ENCODE measurements at regions not wholly inside any gene's neighbourhood (a gene's known extent, or its start where the extent isn't known, plus 50 kb on each side); places are given as distances from the start of the nearest gene placed in this dataset.

DNA sequence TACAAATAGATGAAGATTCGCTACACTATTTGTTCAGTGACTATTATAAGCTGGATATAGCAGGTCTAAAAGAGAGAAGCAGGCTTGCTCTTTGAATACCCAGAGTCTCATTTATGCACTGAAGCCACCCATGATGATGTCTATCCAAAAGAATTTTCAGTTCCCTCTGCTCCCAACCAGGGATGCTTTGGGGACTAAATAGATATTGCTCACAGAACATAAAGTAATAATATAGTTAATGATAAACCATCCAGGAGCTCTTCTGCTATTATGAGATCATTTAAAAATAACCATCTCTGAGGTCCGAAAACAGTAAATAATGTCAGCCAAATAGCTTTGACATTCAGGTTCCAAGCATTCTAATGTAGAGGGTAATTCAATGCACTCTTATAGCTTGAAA, 875.4 kb downstream of the SORCS3 start:
- CTCF ChIA-PET, result no interaction called here
- ATAC-seq (ENCODE audit: low read depth) (no peak), DNase-seq (no peak)
- H3K4me3 ChIP-seq (ENCODE audit: control extremely low read depth in 1 of 5, extremely low read depth in 1 of 5, insufficient read depth in 1 of 5, low read depth in 2 of 5, low read length in 4 of 5), result no peak overlapping the region
- H3K27me3 ChIP-seq (replicated peaks in 1 of 4; ENCODE audit: control extremely low read depth in 1 of 4, control insufficient read depth in 3 of 4, insufficient read depth in 4 of 4, low read length in 3 of 4), result no peaks in the 10 kb centered on the region
- no peaks in the 10 kb centered on the region for H3K4me1 Mint-ChIP-seq
- no peak overlapping the region for H3K4me2 ChIP-seq (replicated peaks; ENCODE audit: low read depth, low read length, poor library complexity, severe bottlenecking)
- H3K4me1 ChIP-seq (ENCODE audit: control insufficient read depth in 2 of 2, insufficient read depth in 2 of 2, low read length in 2 of 2), result no peaks in the 10 kb centered on the region
- H3K9ac ChIP-seq (ENCODE audit: low read length), result no peak overlapping the region
- no peak for TF ChIP-seq EZH2 (IDR thresholded peaks at IDR 0.05; ENCODE audit: borderline replicate concordance, insufficient read depth, low read depth, low read length, poor library complexity, severe bottlenecking)
- TF ChIP-seq, protein P1, sequence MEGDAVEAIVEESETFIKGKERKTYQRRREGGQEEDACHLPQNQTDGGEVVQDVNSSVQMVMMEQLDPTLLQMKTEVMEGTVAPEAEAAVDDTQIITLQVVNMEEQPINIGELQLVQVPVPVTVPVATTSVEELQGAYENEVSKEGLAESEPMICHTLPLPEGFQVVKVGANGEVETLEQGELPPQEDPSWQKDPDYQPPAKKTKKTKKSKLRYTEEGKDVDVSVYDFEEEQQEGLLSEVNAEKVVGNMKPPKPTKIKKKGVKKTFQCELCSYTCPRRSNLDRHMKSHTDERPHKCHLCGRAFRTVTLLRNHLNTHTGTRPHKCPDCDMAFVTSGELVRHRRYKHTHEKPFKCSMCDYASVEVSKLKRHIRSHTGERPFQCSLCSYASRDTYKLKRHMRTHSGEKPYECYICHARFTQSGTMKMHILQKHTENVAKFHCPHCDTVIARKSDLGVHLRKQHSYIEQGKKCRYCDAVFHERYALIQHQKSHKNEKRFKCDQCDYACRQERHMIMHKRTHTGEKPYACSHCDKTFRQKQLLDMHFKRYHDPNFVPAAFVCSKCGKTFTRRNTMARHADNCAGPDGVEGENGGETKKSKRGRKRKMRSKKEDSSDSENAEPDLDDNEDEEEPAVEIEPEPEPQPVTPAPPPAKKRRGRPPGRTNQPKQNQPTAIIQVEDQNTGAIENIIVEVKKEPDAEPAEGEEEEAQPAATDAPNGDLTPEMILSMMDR (IDR thresholded peaks at IDR 0.05), result no peak
- WGBS (ENCODE audit: insufficient coverage), result no CpG with 5 or more reads among the region's 2 CpGs
- H3K36me3 ChIP-seq (replicated peaks in 1 of 2; ENCODE audit: control extremely low read depth in 1 of 2, control insufficient read depth in 1 of 2, extremely low read depth in 1 of 2, insufficient read depth in 2 of 2, low read length in 1 of 2), result no peaks in the 10 kb centered on the region
- no peaks in the 10 kb centered on the region for H4K20me1 ChIP-seq (ENCODE audit: control insufficient read depth, insufficient read depth, low read length, poor library complexity, severe bottlenecking)
- H3K79me2 ChIP-seq (ENCODE audit: control insufficient read depth, insufficient read depth, low read length), result no peaks in the 10 kb centered on the region
- H3K9me3 ChIP-seq (ENCODE audit: control extremely low read depth in 1 of 3, control insufficient read depth in 2 of 3, insufficient read depth in 1 of 3, low read length in 2 of 3), result no peaks in the 10 kb centered on the region
- intact Hi-C loops (cut with micrococcal nuclease), result no loop called here
- POLR2A ChIA-PET, result no interaction called here
- H3K9me3 Mint-ChIP-seq (ENCODE audit: insufficient read depth), result no peaks in the 10 kb centered on the region
- no peak overlapping the region for H3K27ac Mint-ChIP-seq
- H2AFZ ChIP-seq (ENCODE audit: insufficient read depth, low read depth, low read length, poor library complexity, severe bottlenecking), result no peak overlapping the region
- no peak overlapping the region for H3K4me3 Mint-ChIP-seq
- H3K27ac ChIP-seq (ENCODE audit: low read length in 2 of 2), result no peak overlapping the region
- no peaks in the 10 kb centered on the region for H3K27me3 Mint-ChIP-seq

DNA sequence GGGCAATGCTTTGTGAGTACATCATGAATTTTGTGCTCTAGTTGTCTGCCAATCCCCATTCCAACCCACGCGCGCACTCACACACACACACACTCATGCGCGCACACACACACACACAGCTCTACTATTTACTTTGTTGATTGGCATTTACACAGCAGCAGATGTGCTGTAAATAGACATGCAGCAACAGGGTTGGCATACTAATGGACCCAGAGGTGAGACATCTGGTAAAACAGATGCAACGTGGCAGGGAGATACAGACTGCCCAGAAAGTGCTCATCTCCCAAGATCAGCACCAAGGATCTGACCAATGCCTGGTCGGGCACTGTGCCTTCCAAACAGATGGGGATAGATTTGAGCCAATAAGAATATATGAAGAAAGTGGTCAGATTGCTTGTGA, 873.0 kb downstream of the SORCS3 start:
- 89% methylated on average over 1 of the region's 7 CpGs for WGBS (ENCODE audit: insufficient coverage)

More for the DNA sequence above, 873.0 kb downstream of the SORCS3 start:
- no peak overlapping the region for H3K9ac ChIP-seq (ENCODE audit: low read length)
- H3K36me3 ChIP-seq (replicated peaks in 1 of 2; ENCODE audit: control extremely low read depth in 1 of 2, control insufficient read depth in 1 of 2, extremely low read depth in 1 of 2, insufficient read depth in 2 of 2, low read length in 1 of 2), result no peaks in the 10 kb centered on the region
- TF ChIP-seq, protein P1 (IDR thresholded peaks at IDR 0.05), result no peak
- TF ChIP-seq EZH2 (IDR thresholded peaks at IDR 0.05; ENCODE audit: borderline replicate concordance, insufficient read depth, low read depth, low read length, poor library complexity, severe bottlenecking), result no peak
- H3K4me1 Mint-ChIP-seq, result no peaks in the 10 kb centered on the region
- H3K4me1 ChIP-seq (ENCODE audit: control insufficient read depth in 2 of 2, insufficient read depth in 2 of 2, low read length in 2 of 2), result no peaks in the 10 kb centered on the region
- no peak overlapping the region for H3K4me2 ChIP-seq (replicated peaks; ENCODE audit: low read depth, low read length, poor library complexity, severe bottlenecking)
- no peak overlapping the region for H3K27ac ChIP-seq (ENCODE audit: low read length in 2 of 2)
- H3K27me3 Mint-ChIP-seq, result no peaks in the 10 kb centered on the region
- no peak overlapping the region for H2AFZ ChIP-seq (ENCODE audit: insufficient read depth, low read depth, low read length, poor library complexity, severe bottlenecking)
- H3K27ac Mint-ChIP-seq, result no peak overlapping the region
- no peaks in the 10 kb centered on the region for H3K27me3 ChIP-seq (replicated peaks in 1 of 4; ENCODE audit: control extremely low read depth in 1 of 4, control insufficient read depth in 3 of 4, insufficient read depth in 4 of 4, low read length in 3 of 4)
- POLR2A ChIA-PET, result no interaction called here
- peaks cover 3% of the 10 kb centered on the region for H3K9me3 Mint-ChIP-seq (ENCODE audit: insufficient read depth)
- DNase-seq, result no peak
- no peaks in the 10 kb centered on the region for H3K9me3 ChIP-seq (ENCODE audit: control extremely low read depth in 1 of 3, control insufficient read depth in 2 of 3, insufficient read depth in 1 of 3, low read length in 2 of 3)
- no peak overlapping the region for H3K4me3 ChIP-seq (ENCODE audit: control extremely low read depth in 1 of 5, extremely low read depth in 1 of 5, insufficient read depth in 1 of 5, low read depth in 2 of 5, low read length in 4 of 5)
- no peaks in the 10 kb centered on the region for H4K20me1 ChIP-seq (ENCODE audit: control insufficient read depth, insufficient read depth, low read length, poor library complexity, severe bottlenecking)
- intact Hi-C loops (cut with micrococcal nuclease), result no loop called here
- H3K79me2 ChIP-seq (ENCODE audit: control insufficient read depth, insufficient read depth, low read length), result no peaks in the 10 kb centered on the region
- no peak for ATAC-seq (ENCODE audit: low read depth)
- H3K4me3 Mint-ChIP-seq, result no peak overlapping the region
- CTCF ChIA-PET, result no interaction called here

Measured in B cell (primary cell).